ENCODE measurements at regions not wholly inside any gene's neighbourhood (a gene's known extent, or its start where the extent isn't known, plus 50 kb on each side); places are given as distances from the start of the nearest gene placed in this dataset.

DNA sequence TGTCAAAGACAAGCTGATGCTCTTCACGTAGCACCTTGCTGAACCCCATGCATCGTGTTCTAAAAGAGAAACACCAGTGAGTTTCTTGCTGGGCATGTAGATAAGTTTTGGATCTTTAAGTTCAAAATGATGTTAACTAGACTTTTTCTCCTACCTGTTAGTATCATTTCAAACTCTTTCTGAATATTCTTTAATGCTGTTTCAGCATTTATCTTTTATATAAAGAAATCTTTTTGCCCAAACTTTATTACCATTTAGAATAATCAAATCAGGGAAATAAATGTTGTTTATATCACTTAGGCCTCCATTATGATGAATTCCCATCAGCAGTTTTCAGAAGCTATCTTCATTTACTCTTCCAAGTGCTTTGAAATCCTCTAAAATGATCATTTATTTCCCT is 542.8 kb downstream of the CDH10 start:
- no peak for DNase-seq (ENCODE audit: low read depth)
- no peak overlapping the region for H3K4me3 ChIP-seq (ENCODE audit: low read depth, low read length)
- TF ChIP-seq, protein P1, sequence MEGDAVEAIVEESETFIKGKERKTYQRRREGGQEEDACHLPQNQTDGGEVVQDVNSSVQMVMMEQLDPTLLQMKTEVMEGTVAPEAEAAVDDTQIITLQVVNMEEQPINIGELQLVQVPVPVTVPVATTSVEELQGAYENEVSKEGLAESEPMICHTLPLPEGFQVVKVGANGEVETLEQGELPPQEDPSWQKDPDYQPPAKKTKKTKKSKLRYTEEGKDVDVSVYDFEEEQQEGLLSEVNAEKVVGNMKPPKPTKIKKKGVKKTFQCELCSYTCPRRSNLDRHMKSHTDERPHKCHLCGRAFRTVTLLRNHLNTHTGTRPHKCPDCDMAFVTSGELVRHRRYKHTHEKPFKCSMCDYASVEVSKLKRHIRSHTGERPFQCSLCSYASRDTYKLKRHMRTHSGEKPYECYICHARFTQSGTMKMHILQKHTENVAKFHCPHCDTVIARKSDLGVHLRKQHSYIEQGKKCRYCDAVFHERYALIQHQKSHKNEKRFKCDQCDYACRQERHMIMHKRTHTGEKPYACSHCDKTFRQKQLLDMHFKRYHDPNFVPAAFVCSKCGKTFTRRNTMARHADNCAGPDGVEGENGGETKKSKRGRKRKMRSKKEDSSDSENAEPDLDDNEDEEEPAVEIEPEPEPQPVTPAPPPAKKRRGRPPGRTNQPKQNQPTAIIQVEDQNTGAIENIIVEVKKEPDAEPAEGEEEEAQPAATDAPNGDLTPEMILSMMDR (conservative IDR thresholded peaks at IDR 0.05; ENCODE audit: low read depth, low read length) = no peak

DNA sequence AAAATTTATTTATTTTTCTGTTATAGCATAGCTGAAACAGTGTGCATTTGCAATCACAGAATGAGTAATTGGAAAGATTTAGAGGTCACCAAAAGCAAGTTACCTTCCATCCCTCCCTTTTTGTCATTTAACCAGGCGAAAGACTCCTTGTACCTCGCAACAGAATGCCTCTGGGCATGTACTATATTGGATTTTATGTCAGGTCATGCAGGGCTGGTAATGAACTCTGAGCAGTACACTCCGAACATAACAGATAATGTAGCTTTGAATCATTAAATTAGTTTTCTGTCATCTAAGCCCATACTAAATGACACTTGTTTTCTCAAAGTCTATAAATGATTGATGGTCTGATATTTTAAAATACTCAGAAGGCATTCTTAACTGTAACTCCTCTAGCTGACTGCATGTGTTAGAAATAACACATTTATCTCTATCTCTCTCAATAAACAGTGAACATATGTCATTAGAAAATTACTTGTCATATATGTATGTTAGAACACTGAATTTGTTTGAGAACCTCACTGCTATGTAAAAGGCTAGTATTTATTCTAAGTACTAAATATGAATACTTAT is 541.2 kb downstream of the CDH10 start:
- no peak overlapping the region for H3K4me3 ChIP-seq (ENCODE audit: low read depth, low read length)
- TF ChIP-seq, protein P1 (conservative IDR thresholded peaks at IDR 0.05; ENCODE audit: low read depth, low read length) = no peak
- DNase-seq (ENCODE audit: low read depth) = no peak

DNA sequence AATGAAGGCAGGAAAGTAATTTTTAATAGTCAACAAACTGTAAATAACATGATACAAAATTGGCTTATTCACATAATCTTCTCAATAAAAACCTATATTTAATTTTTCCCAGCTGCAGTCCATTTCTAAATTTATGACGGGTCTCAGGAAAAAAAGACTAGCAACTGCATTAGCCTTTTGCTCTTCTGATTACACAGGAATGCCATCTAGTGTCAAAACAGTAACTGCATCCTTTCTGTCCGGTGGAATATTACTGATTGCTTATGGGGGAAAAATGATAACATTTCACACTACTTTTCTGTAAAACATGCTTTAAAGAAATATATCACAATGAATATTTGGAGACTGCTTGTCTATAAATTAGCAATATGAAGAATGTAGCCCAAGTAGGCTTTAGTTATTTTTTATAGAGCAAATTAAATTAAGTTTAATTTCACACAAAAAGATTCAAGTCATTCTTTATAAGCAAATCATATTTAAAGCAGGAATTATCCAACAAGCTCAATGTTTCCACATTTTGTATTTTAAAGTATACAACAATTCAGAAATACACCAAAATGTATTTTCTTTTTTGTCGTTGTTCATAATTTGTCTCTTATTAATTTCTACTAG is 534.7 kb downstream of the CDH10 start:
- peak; percentile 26 for DNase-seq (ENCODE audit: low read depth)
- no peak overlapping the region for H3K4me3 ChIP-seq (ENCODE audit: low read depth, low read length)
- TF ChIP-seq, protein P1 (conservative IDR thresholded peaks at IDR 0.05; ENCODE audit: low read depth, low read length) = peak; percentile 33

DNA sequence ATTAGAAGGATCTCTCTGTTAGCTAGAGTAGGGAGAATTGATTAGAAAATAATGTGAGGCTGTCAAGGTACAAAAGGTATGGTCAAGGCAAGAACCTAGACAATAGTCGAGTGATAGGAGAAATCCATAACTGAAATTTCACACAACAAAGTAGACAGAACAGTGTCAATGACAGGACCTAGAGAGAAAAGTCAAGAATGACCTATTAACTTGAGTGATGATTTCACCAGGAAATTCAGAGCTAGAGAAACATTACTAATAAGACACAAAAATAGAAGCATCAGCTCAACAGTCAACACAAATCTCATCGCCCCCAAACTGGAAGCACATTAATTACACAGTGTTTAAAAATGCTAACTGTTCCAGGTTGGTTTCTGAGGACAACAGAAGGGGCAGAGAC is 532.4 kb downstream of the CDH10 start:
- DNase-seq (ENCODE audit: low read depth) = no peak
- TF ChIP-seq, protein P1 (conservative IDR thresholded peaks at IDR 0.05; ENCODE audit: low read depth, low read length) = no peak
- H3K4me3 ChIP-seq (ENCODE audit: low read depth, low read length) = no peak overlapping the region

DNA sequence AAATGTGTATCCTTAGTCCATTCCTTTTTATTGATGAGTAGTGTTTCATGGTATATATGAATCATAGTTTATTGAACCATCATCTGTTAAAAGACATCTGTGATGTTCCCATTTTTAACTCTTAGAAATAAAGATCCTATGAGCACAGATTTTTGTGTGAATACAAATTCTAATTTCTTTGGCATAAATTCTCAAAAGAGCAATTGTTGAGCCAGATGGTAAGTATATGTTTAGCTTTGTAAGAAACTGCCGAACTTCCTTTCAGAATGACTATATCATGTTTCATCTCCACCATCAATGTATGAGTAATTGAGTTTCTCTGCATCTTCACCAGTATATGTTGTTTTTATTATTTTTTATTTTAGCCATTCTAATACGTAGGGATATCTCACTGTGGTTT is 526.4 kb downstream of the CDH10 start:
- TF ChIP-seq, protein P1 (conservative IDR thresholded peaks at IDR 0.05; ENCODE audit: low read depth, low read length) = no peak
- H3K4me3 ChIP-seq (ENCODE audit: low read depth, low read length) = no peak overlapping the region
- no peak for DNase-seq (ENCODE audit: low read depth)

DNA sequence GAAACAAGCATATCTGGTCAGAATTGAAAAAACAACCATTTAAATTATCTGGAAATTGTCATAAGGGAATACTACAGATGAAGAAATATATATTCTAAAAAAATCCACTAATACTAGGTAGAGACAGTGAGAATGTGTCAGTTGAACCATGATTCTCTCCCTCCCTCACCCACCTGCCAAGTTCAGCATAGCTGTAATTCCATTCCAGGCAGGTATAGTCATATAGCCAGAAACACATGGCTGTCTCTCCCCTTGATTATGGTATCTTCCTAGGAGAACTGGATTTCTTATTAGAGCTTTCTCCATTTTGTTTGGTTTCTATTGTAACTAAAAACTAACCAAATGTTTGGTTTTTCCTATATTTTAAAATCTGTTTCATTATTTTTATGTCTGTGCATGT is 509.2 kb downstream of the CDH10 start:
- no peak overlapping the region for H3K4me3 ChIP-seq (ENCODE audit: low read depth, low read length)
- no peak for DNase-seq (ENCODE audit: low read depth)
- TF ChIP-seq, protein P1 (conservative IDR thresholded peaks at IDR 0.05; ENCODE audit: low read depth, low read length) = no peak

DNA sequence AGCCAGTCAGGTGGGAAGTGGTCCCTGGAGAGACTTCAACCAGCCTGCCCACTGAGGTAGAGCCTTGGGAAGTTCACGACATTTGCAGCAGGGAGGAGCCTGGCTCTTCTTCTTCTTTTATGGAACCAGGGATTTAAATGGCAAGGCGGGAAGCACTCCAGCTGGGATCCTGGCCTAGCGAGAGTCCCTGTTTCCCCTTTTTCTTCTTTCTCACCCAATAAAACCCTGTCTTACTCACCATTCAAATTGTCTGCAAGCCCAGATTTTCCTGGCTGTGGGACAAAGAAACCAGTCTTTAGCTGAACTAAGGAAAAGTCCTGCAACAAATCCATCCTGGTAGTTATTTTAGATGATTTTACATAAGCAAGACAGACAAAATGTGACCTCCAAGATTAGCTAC is 503.7 kb downstream of the CDH10 start:
- H3K4me3 ChIP-seq (ENCODE audit: low read depth, low read length) = no peak overlapping the region
- TF ChIP-seq, protein P1 (conservative IDR thresholded peaks at IDR 0.05; ENCODE audit: low read depth, low read length) = no peak
- DNase-seq (ENCODE audit: low read depth) = no peak

Data from choroid plexus epithelial cell (primary cell).